DOHH2 (cell line): ENCODE measurements at regions not wholly inside any gene's neighbourhood (a gene's known extent, or its start where the extent isn't known, plus 50 kb on each side); places are given as distances from the start of the nearest gene placed in this dataset.

Source experiments
- H3F3A ChIP-seq: fragments of 200-600 bp; sonication (generic), shearing (Covaris generic); 2 replicates; pipeline ENCODE4 v1.6.0; 2016; ENCODE audit warnings: antibody characterized with exemption, mild to moderate bottlenecking; ENCODE audit not compliant: control insufficient read depth, insufficient read depth
- H3K27ac ChIP-seq: fragments of 200-600 bp; sonication (generic); 2 replicates; pipeline ENCODE4 v1.5.1; 2014; ENCODE audit warnings: low read depth, mild to moderate bottlenecking, low read length, moderate library complexity
- H3K27me3 ChIP-seq: fragments of 200-600 bp; sonication (generic); 2 replicates; pipeline ENCODE4 v1.6.1; 2014; ENCODE audit warnings: mild to moderate bottlenecking, low read length, mixed read lengths; ENCODE audit not compliant: control insufficient read depth
- H3K36me3 ChIP-seq: fragments of 200-600 bp; sonication (generic); 2 replicates; pipeline ENCODE4 v1.6.1; 2014; ENCODE audit warnings: mild to moderate bottlenecking, low read length, moderate library complexity, mixed read lengths; ENCODE audit not compliant: control insufficient read depth
- H3K4me1 ChIP-seq: fragments of 200-600 bp; sonication (generic); 2 replicates; pipeline ENCODE4 v1.6.1; 2014; ENCODE audit warnings: mild to moderate bottlenecking, low read length, mixed read lengths; ENCODE audit not compliant: control insufficient read depth
- H3K4me2 ChIP-seq: fragments of 200-600 bp; sonication (generic); 2 replicates; pipeline ENCODE4 v1.6.0; 2014; ENCODE audit warnings: mild to moderate bottlenecking, low read length, moderate library complexity
- H3K4me3 ChIP-seq: fragments of 200-600 bp; sonication (generic); 2 replicates; pipeline ENCODE4 v1.5.1; 2014; ENCODE audit warnings: mild to moderate bottlenecking, low read length, mixed read lengths
- H3K79me2 ChIP-seq: fragments of 200-600 bp; sonication (generic); 2 replicates; pipeline ENCODE4 v1.6.1; 2014; ENCODE audit warnings: mild to moderate bottlenecking, low read length, mixed read lengths; ENCODE audit not compliant: control insufficient read depth
- H3K9me2 ChIP-seq: fragments of 200-600 bp; sonication (generic); replicated peaks from 2 replicates; pipeline ENCODE4 v1.6.1; 2014; ENCODE audit warnings: mild to moderate bottlenecking, low read length, mixed read lengths; ENCODE audit not compliant: control insufficient read depth
- H3K9me3 ChIP-seq: fragments of 200-600 bp; sonication (generic); 2 replicates; pipeline ENCODE4 v1.6.1; 2014; ENCODE audit warnings: antibody characterized with exemption, low read length, mixed read lengths; ENCODE audit not compliant: control insufficient read depth, insufficient read depth
- H4K20me1 ChIP-seq: fragments of 200-600 bp; sonication (generic); 2 replicates; pipeline ENCODE4 v1.6.0; 2014; ENCODE audit warnings: low read depth, mild to moderate bottlenecking, antibody characterized with exemption, low read length, moderate library complexity; ENCODE audit not compliant: control insufficient read depth, insufficient read depth
- EZH2phosphoT487 ChIP-seq: fragments of 200-600 bp; sonication (generic); IDR thresholded peaks from 2 replicates; pipeline ENCODE4 v1.6.1; 2017; ENCODE audit warnings: borderline replicate concordance, mild to moderate bottlenecking, antibody characterized with exemption, low read length, moderate library complexity, mixed read lengths
- TF ChIP-seq, protein P1 (sequence below): fragments of 200-600 bp; sonication (generic); IDR thresholded peaks from one replicate; pipeline ENCODE4 v1.5.1; 2014; ENCODE audit warnings: antibody characterized with exemption, mild to moderate bottlenecking, low read depth, low read length; ENCODE audit not compliant: poor library complexity, severe bottlenecking

DNA sequence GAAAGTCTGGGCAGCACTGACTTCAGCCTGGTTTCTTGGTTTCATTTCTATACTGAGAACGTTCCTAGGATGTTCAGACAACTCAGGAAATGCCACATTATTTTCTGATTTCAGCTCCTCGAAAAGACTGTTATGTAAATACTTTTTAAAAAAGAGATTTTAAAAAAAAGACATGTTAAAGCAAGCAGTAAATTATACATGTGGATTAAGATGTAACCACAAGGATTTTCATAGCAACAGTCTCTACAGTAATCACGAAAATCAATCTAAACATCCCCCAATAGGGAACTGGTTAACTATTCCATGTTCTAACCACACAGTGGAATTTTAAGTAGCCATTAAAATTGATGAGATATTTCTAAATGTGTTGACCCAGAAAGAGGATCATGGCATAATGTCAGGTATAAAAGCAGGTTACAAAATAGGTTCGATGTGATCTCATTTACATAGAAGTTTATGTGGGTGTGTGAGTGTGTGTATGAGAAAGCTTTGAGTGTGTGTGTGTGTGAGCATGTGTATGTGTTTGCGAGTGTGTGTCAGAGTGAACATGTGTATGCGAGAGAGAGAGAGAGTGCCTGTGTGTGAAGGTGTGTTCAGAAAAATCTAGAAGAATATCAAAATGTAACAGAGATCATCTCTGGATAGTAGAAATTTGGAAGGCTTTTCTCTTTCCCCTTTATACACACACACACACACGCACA, 63.0 kb upstream of the ERCC4 start:
- Histone ChIP-seq H3K4me3 (no peak overlapping the region), H3K9me2 (no peaks in the 10 kb centered on the region), H3K27me3 (peaks cover 11% of the 10 kb centered on the region; the same call in 1 of the 2 replicates), H4K20me1 (no peaks in the 10 kb centered on the region), H3K9me3 (no peaks in the 10 kb centered on the region), H3K27ac (no peak overlapping the region), H3F3A (no peaks in the 10 kb centered on the region), H3K4me1 (no peaks in the 10 kb centered on the region), H3K36me3 (no peaks in the 10 kb centered on the region), H3K4me2 (no peak overlapping the region), H3K79me2 (no peaks in the 10 kb centered on the region)
- TF ChIP-seq, protein P1, sequence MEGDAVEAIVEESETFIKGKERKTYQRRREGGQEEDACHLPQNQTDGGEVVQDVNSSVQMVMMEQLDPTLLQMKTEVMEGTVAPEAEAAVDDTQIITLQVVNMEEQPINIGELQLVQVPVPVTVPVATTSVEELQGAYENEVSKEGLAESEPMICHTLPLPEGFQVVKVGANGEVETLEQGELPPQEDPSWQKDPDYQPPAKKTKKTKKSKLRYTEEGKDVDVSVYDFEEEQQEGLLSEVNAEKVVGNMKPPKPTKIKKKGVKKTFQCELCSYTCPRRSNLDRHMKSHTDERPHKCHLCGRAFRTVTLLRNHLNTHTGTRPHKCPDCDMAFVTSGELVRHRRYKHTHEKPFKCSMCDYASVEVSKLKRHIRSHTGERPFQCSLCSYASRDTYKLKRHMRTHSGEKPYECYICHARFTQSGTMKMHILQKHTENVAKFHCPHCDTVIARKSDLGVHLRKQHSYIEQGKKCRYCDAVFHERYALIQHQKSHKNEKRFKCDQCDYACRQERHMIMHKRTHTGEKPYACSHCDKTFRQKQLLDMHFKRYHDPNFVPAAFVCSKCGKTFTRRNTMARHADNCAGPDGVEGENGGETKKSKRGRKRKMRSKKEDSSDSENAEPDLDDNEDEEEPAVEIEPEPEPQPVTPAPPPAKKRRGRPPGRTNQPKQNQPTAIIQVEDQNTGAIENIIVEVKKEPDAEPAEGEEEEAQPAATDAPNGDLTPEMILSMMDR = no peak
- no peak for TF ChIP-seq EZH2phosphoT487

GRCh38 chr16:13858873-13859580, 60.9 kb upstream of the ERCC4 start:
- no peak overlapping the region for H3K4me2 ChIP-seq
- no peaks in the 10 kb centered on the region for H3F3A ChIP-seq
- H3K9me3 ChIP-seq = peaks cover 13% of the 10 kb centered on the region
- no peak overlapping the region for H3K27ac ChIP-seq
- TF ChIP-seq, protein P1 = no peak
- no peak for TF ChIP-seq EZH2phosphoT487
- H3K36me3 ChIP-seq = no peaks in the 10 kb centered on the region
- no peaks in the 10 kb centered on the region for H3K4me1 ChIP-seq
- H3K4me3 ChIP-seq = no peak overlapping the region
- peaks cover 11% of the 10 kb centered on the region; the same call in 1 of the 2 replicates for H3K27me3 ChIP-seq
- H3K9me2 ChIP-seq = no peaks in the 10 kb centered on the region
- H3K79me2 ChIP-seq = no peaks in the 10 kb centered on the region
- H4K20me1 ChIP-seq = no peaks in the 10 kb centered on the region

GRCh38 chr16:13863075-13863765, 56.7 kb upstream of the ERCC4 start:
- no peaks in the 10 kb centered on the region for H3K9me2 ChIP-seq
- H3K4me3 ChIP-seq = no peak overlapping the region
- no peak overlapping the region for H3K4me2 ChIP-seq
- no peak overlapping the region for H3K27ac ChIP-seq
- no peaks in the 10 kb centered on the region for H3K36me3 ChIP-seq
- peaks cover 8% of the 10 kb centered on the region for H3K4me1 ChIP-seq
- H3F3A ChIP-seq = no peaks in the 10 kb centered on the region
- peaks cover 25% of the 10 kb centered on the region for H3K9me3 ChIP-seq
- H3K27me3 ChIP-seq = peaks cover 7% of the 10 kb centered on the region; the same call in 1 of the 2 replicates
- no peaks in the 10 kb centered on the region for H4K20me1 ChIP-seq
- TF ChIP-seq, protein P1 = no peak
- TF ChIP-seq EZH2phosphoT487 = no peak
- H3K79me2 ChIP-seq = no peaks in the 10 kb centered on the region
